IMR-90 (cell line): ENCODE measurements at regions not wholly inside any gene's neighbourhood (a gene's known extent, or its start where the extent isn't known, plus 50 kb on each side); places are given as distances from the start of the nearest gene placed in this dataset.

Experiments
- ATAC-seq: fragments of 200-7000 bp; cut with Tn5 transposase; 2 replicates; pipeline ENCODE4 v1.9.1; 2020; ENCODE audit warnings: low read depth, mild to moderate bottlenecking, moderate library complexity
- BruUV-seq: library from RNA; stranded (reverse); fragments of 400-500 nt; replicated peaks from 2 replicates; lab custom pipeline; 2021; lab: Mats Ljungman, UMichigan
- CTCF ChIA-PET: fragments of 300-600 bp; formaldehyde crosslinking; extraction: SDS; loops from one replicate; lab custom pipeline; 2021; ENCODE audit warnings: antibody characterized with exemption; lab: Yijun Ruan, JAX
- POLR2A ChIA-PET: fragments of 300-600 bp; sonication (Branson Sonifier 250); formaldehyde crosslinking; loops from one replicate; lab custom pipeline; 2022; ENCODE audit warnings: antibody characterized with exemption; ENCODE audit not compliant: unreplicated experiment; lab: Charles Lee
- DNase-seq: peaks from one replicate; pipeline ENCODE4 v3.0.0; 2013
- H2AFZ ChIP-seq: replicated peaks from 2 replicates; pipeline ENCODE3; 2013; ENCODE audit warnings: low read length, mild to moderate bottlenecking; ENCODE audit not compliant: poor library complexity
- H2AK5ac ChIP-seq: 2 replicates; pipeline ENCODE4 v1.6.1; 2013; ENCODE audit warnings: low read depth, low read length, inconsistent platforms
- H2AK9ac ChIP-seq: replicated peaks from 2 replicates; pipeline ENCODE3; 2013; ENCODE audit warnings: mild to moderate bottlenecking, low read depth, low read length, moderate library complexity; ENCODE audit not compliant: poor library complexity
- H2BK120ac ChIP-seq: 2 replicates; pipeline ENCODE4 v1.6.1; 2013; ENCODE audit warnings: low read depth, low read length, inconsistent platforms
- H2BK15ac ChIP-seq: 3 replicates; pipeline ENCODE4 v1.6.1; 2013; ENCODE audit warnings: low read depth, low read length, inconsistent platforms
- H2BK20ac ChIP-seq: 2 replicates; pipeline ENCODE4 v1.6.1; 2013; ENCODE audit warnings: low read depth, mild to moderate bottlenecking, inconsistent platforms, low read length, moderate library complexity
- H2BK5ac ChIP-seq: 2 replicates; pipeline ENCODE4 v1.6.1; 2013; ENCODE audit warnings: mild to moderate bottlenecking, low read depth, low read length, inconsistent platforms; ENCODE audit not compliant: poor library complexity, severe bottlenecking
- H3K14ac ChIP-seq: replicated peaks from 2 replicates; pipeline ENCODE4 v1.6.1; 2013; ENCODE audit warnings: low read depth, low read length, inconsistent platforms
- H3K18ac ChIP-seq: 2 replicates; pipeline ENCODE4 v1.6.1; 2013; ENCODE audit warnings: low read depth, low read length, control low read depth
- H3K23ac ChIP-seq: 2 replicates; pipeline ENCODE4 v1.6.1; 2013; ENCODE audit warnings: low read depth, low read length, inconsistent platforms
- H3K27ac ChIP-seq: 2 replicates; pipeline ENCODE4 v1.5.1; 2013; ENCODE audit warnings: mild to moderate bottlenecking, control low read depth, low read length; ENCODE audit not compliant: insufficient read depth
- H3K27me3 ChIP-seq: 2 replicates; pipeline ENCODE4 v1.6.1; 2013; ENCODE audit warnings: low read length; ENCODE audit not compliant: control insufficient read depth, insufficient read depth
- H3K36me3 ChIP-seq: 2 replicates; pipeline ENCODE4 v1.6.1; 2013; ENCODE audit warnings: low read length, mixed read lengths; ENCODE audit not compliant: control insufficient read depth, insufficient read depth
- H3K4ac ChIP-seq: 2 replicates; pipeline ENCODE4 v1.6.1; 2013; ENCODE audit warnings: low read depth, low read length, inconsistent platforms
- H3K4me1 ChIP-seq: 2 replicates; pipeline ENCODE4 v1.6.1; 2013; ENCODE audit warnings: low read length, mixed read lengths; ENCODE audit not compliant: control insufficient read depth, insufficient read depth
- H3K4me2 ChIP-seq: 2 replicates; pipeline ENCODE4 v1.6.1; 2013; ENCODE audit warnings: low read depth, mild to moderate bottlenecking, control low read depth, low read length, moderate library complexity
- H3K4me3 ChIP-seq: 2 replicates; pipeline ENCODE4 v1.5.1; 2013; ENCODE audit warnings: low read depth, mild to moderate bottlenecking, control low read depth, low read length, moderate library complexity; ENCODE audit not compliant: insufficient read depth
- H3K56ac ChIP-seq: 2 replicates; pipeline ENCODE4 v1.6.1; 2013; ENCODE audit warnings: low read length, inconsistent platforms; ENCODE audit not compliant: insufficient read depth; ENCODE audit errors: extremely low read depth
- H3K79me1 ChIP-seq, 2 experiments: 2 replicates each; pipeline ENCODE4 v1.6.1; 2013; ENCODE audit warnings: low read length in 2 of 2, inconsistent platforms in 1 of 2, low read depth in 1 of 2
- H3K9ac ChIP-seq: 2 replicates; pipeline ENCODE4 v1.6.1; 2013; ENCODE audit warnings: low read depth, low read length, control low read depth
- H3K9me1 ChIP-seq: 2 replicates; pipeline ENCODE4 v1.6.1; 2013; ENCODE audit warnings: low read length, inconsistent platforms; ENCODE audit not compliant: insufficient read depth
- H3K9me3 ChIP-seq: 2 replicates; pipeline ENCODE4 v1.6.1; 2013; ENCODE audit warnings: low read length; ENCODE audit not compliant: control insufficient read depth, insufficient read depth
- H4K20me1 ChIP-seq: 2 replicates; pipeline ENCODE4 v1.6.1; 2013; ENCODE audit warnings: low read length, inconsistent platforms; ENCODE audit not compliant: insufficient read depth
- H4K5ac ChIP-seq: 2 replicates; pipeline ENCODE4 v1.6.1; 2013; ENCODE audit warnings: mild to moderate bottlenecking, low read depth, low read length, control low read depth
- H4K8ac ChIP-seq, 2 experiments: 2 replicates each; pipeline ENCODE4 v1.6.1; 2013; ENCODE audit warnings: low read depth in 2 of 2, low read length in 2 of 2, control low read depth in 1 of 2, inconsistent platforms in 1 of 2
- H4K91ac ChIP-seq: 2 replicates; pipeline ENCODE4 v1.6.1; 2013; ENCODE audit warnings: low read depth, low read length, inconsistent platforms; ENCODE audit not compliant: insufficient read depth
- MAFK ChIP-seq: IDR thresholded peaks from 2 replicates; pipeline ENCODE4 v1.6.1; 2012; ENCODE audit warnings: low read depth, low read length, improper control_type of control experiment
- MXI1 ChIP-seq: IDR thresholded peaks from 2 replicates; pipeline ENCODE4 v1.6.1; 2012; ENCODE audit warnings: low read depth, mild to moderate bottlenecking, low read length, moderate library complexity, borderline replicate concordance
- POLR2A ChIP-seq: IDR thresholded peaks from 2 replicates; pipeline ENCODE4 v1.6.1; 2012; ENCODE audit warnings: mild to moderate bottlenecking, low read depth, low read length
- RCOR1 ChIP-seq: IDR thresholded peaks from 2 replicates; pipeline ENCODE4 v1.6.1; 2012; ENCODE audit warnings: mild to moderate bottlenecking, low read length, improper control_type of control experiment; ENCODE audit not compliant: insufficient replicate concordance
- SMC3 ChIP-seq: fragments of 150-350 bp; IDR thresholded peaks from 2 replicates; pipeline ENCODE4 v1.6.1; 2016; ENCODE audit warnings: low read depth, mild to moderate bottlenecking, antibody characterized with exemption, low read length, moderate library complexity
- WGBS, 2 experiments: methylation state at CpG; one replicate each; pipeline versions ENCODE4 v1.1.5 to v1.1.7; 2013; ENCODE audit warnings: missing lambda C conversion rate in 2 of 2; ENCODE audit not compliant: insufficient read length in 1 of 2; ENCODE audit errors: extremely low coverage in 2 of 2; 5-methylcytosine and 5-hydroxymethylcytosine counted together
- dilution Hi-C: fragments of 300-500 bp; cut with HindIII; formaldehyde crosslinking; loops from one replicate; pipeline ENCODE4 v1.14.3; 2018; ENCODE audit warnings: low sequenced_read_pairs; ENCODE audit not compliant: unreplicated experiment
- in situ Hi-C: fragments of 300-500 bp; cut with MboI; formaldehyde crosslinking; loops from 3 replicates; pipeline ENCODE4 v1.14.3; 2019; ENCODE audit warnings: low sequenced_read_pairs, inconsistent platforms, mixed read lengths
- intact Hi-C: fragments of 100-400 bp; cut with micrococcal nuclease; formaldehyde crosslinking; loops from 2 replicates; pipeline ENCODE4 v1.10.0; 2022
- TF ChIP-seq, protein P1 (sequence below): fragments of 150-350 bp; IDR thresholded peaks from 2 replicates; pipeline ENCODE4 v1.6.1; 2016; ENCODE audit warnings: low read depth, mild to moderate bottlenecking, low read length, moderate library complexity, borderline replicate concordance

DNA sequence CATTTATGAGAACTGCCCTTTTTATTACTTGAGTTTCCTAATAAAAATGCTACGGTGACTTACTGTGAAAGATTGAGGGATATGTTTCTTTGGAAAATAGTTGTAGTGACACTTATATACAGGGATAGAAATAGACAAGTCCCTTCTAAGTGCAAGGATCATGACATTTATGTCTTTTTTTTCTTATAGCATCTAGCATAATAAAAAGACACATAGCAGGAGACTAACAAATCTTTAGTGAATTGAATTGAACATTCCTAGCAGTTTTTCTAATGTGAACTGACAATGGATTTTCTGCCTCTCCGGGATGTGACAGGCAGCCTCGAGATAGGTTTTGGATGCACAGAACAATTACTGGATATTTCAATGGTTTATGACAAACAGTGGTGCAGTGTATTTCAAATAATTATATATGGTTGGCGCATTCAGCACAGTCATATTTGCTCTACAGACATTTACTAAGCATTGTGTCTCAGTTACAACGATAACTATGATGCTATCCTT is 562.8 kb downstream of the ADCYAP1 start:
- Histone ChIP-seq H3K9ac (no peak overlapping the region), H3K36me3 (no peaks in the 10 kb centered on the region), H4K20me1 (no peaks in the 10 kb centered on the region), H4K5ac (no peak overlapping the region), H2BK20ac (no peak overlapping the region), H2AFZ (no peak overlapping the region), H2BK120ac (no peak overlapping the region), H3K14ac (no peak overlapping the region), H3K27me3 (no peaks in the 10 kb centered on the region), H3K23ac (no peak overlapping the region), H4K8ac (no peak overlapping the region), H3K18ac (no peak overlapping the region), H3K4ac (no peak overlapping the region), H3K4me2 (no peak overlapping the region), H3K4me3 (no peak overlapping the region), H3K79me1 (no peaks in the 10 kb centered on the region), H3K4me1 (no peaks in the 10 kb centered on the region), H2AK5ac (no peak overlapping the region), H2BK5ac (no peak overlapping the region), H2BK15ac (no peak overlapping the region), H4K91ac (no peak overlapping the region), H3K9me1 (no peaks in the 10 kb centered on the region), H3K56ac (no peak overlapping the region), H2AK9ac (no peak overlapping the region), H3K27ac (no peak overlapping the region), H3K9me3 (no peaks in the 10 kb centered on the region)
- BruUV-seq, result no TSS peak
- ChIA-PET POLR2A (no interaction called here), CTCF (no interaction called here)
- DNase-seq (no peak), ATAC-seq (no peak)
- WGBS, 2 experiments, result no CpG with 5 or more reads among the region's 5 CpGs
- TF ChIP-seq POLR2A, result no peak
- TF ChIP-seq, protein P1, sequence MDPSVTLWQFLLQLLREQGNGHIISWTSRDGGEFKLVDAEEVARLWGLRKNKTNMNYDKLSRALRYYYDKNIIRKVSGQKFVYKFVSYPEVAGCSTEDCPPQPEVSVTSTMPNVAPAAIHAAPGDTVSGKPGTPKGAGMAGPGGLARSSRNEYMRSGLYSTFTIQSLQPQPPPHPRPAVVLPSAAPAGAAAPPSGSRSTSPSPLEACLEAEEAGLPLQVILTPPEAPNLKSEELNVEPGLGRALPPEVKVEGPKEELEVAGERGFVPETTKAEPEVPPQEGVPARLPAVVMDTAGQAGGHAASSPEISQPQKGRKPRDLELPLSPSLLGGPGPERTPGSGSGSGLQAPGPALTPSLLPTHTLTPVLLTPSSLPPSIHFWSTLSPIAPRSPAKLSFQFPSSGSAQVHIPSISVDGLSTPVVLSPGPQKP, result no peak
- TF ChIP-seq SMC3, result no peak
- no peak for TF ChIP-seq RCOR1
- no peak for TF ChIP-seq MAFK
- no peak for TF ChIP-seq MXI1
- intact Hi-C loops, result no loop called here
- dilution Hi-C loops, result no loop called here
- in situ Hi-C loops, result no loop called here
